Kidney (tissue), 13 donors: ENCODE measurements at regions not wholly inside any gene's neighbourhood (a gene's known extent, or its start where the extent isn't known, plus 50 kb on each side); places are given as distances from the start of the nearest gene placed in this dataset.

Experiments
- DNase-seq, 5 donors: peaks; one replicate each; pipeline ENCODE4 v3.0.0-alpha.2; 2013 to 2020
- FAIRE-seq: peaks from 2 replicates; lab custom pipeline; 2012; peaks lifted over from hg19 to GRCh38; lab: Jason Lieb, UNC
- H3K27ac ChIP-seq, 2 donors: one replicate each; pipeline ENCODE4 v1.7.0; 2013; ENCODE audit warnings: low read depth in 2 of 2, low read length in 2 of 2, inconsistent platforms in 1 of 2
- H3K27me3 ChIP-seq: one replicate; pipeline ENCODE4 v1.7.1; 2013; ENCODE audit warnings: low read length, inconsistent platforms; ENCODE audit not compliant: control insufficient read depth, insufficient read depth
- H3K36me3 ChIP-seq, 3 donors: one replicate each; pipeline versions ENCODE4 v1.7.0 to v1.7.1; 2013; ENCODE audit warnings: low read length in 3 of 3, control low read depth in 1 of 3, inconsistent platforms in 1 of 3; ENCODE audit not compliant: insufficient read depth in 3 of 3, control insufficient read depth in 2 of 3
- H3K4me1 ChIP-seq, 3 donors: one replicate each; pipeline versions ENCODE4 v1.7.0 to v1.7.1; 2013; ENCODE audit warnings: low read length in 3 of 3, inconsistent platforms in 1 of 3, low read depth in 1 of 3; ENCODE audit not compliant: control insufficient read depth in 2 of 3, insufficient read depth in 2 of 3
- H3K4me3 ChIP-seq, 3 donors: one replicate each; pipeline versions ENCODE4 v1.7.0 to v1.8.1; 2013; ENCODE audit warnings: low read length in 3 of 3, control low read depth in 1 of 3, inconsistent platforms in 1 of 3
- H3K9ac ChIP-seq, 3 donors: one replicate each; pipeline versions ENCODE4 v1.7.0 to v1.7.1; 2013; ENCODE audit warnings: low read length in 3 of 3, control low read depth in 1 of 3, inconsistent platforms in 1 of 3
- H3K9me3 ChIP-seq, 3 donors: one replicate each; pipeline versions ENCODE4 v1.7.0 to v1.7.1; 2013; ENCODE audit warnings: low read length in 3 of 3, control low read depth in 1 of 3, inconsistent platforms in 1 of 3; ENCODE audit not compliant: control insufficient read depth in 2 of 3, insufficient read depth in 1 of 3
- intact Hi-C: fragments of 100-400 bp; cut with DNase I; formaldehyde crosslinking; loops from one replicate; pipeline ENCODE4 v1.11.1; 2022
- TF ChIP-seq, protein P1 (sequence below): IDR thresholded peaks from 3 replicates; pipeline ENCODE4 v1.5.1; 2012; ENCODE audit warnings: mild to moderate bottlenecking, moderate library complexity, borderline replicate concordance; ENCODE audit not compliant: insufficient read depth; ENCODE audit errors: extremely low read depth
- donor health status: control.
- donor health status: control.
- donor health status: control.
- donor health status: control.
- donor health status: control.
- donor health status: DM: yes; HTN: yes; CAD: no.
- donor health status: Normal renal cell carcinoma (clear cell type).

DNA sequence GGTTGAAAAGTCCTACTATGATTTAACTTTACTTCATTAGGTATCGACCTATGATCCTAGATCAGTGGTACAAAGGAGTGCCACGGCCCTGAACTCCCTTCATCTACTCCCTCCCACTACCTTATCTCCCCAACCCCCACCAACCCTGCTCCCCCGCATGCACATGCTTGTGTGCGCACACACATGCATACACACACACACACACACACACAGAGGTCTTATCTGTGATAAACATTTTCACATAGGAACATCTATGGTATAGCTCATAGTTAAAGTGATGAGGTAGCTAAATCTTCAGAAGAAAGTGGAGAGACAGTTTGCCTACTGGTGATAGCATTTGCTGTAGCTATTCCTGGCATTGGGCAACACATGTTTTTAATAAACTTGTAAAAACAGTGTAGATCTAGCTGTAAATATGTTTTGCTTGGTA, 471.3 kb downstream of the ZEB2 start:
- TF ChIP-seq, protein P1, sequence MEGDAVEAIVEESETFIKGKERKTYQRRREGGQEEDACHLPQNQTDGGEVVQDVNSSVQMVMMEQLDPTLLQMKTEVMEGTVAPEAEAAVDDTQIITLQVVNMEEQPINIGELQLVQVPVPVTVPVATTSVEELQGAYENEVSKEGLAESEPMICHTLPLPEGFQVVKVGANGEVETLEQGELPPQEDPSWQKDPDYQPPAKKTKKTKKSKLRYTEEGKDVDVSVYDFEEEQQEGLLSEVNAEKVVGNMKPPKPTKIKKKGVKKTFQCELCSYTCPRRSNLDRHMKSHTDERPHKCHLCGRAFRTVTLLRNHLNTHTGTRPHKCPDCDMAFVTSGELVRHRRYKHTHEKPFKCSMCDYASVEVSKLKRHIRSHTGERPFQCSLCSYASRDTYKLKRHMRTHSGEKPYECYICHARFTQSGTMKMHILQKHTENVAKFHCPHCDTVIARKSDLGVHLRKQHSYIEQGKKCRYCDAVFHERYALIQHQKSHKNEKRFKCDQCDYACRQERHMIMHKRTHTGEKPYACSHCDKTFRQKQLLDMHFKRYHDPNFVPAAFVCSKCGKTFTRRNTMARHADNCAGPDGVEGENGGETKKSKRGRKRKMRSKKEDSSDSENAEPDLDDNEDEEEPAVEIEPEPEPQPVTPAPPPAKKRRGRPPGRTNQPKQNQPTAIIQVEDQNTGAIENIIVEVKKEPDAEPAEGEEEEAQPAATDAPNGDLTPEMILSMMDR, result no peak
- no peak overlapping the region for H3K4me3 ChIP-seq
- no peak for FAIRE-seq
- H3K9me3 ChIP-seq, result no peaks in the 10 kb centered on the region
- no peak overlapping the region for H3K9ac ChIP-seq
- H3K27me3 ChIP-seq, result no peaks in the 10 kb centered on the region
- H3K27ac ChIP-seq, result no peak overlapping the region
- intact Hi-C loops, result no loop called here
- no peaks in the 10 kb centered on the region for H3K4me1 ChIP-seq
- no peak for DNase-seq
- no peaks in the 10 kb centered on the region for H3K36me3 ChIP-seq

DNA sequence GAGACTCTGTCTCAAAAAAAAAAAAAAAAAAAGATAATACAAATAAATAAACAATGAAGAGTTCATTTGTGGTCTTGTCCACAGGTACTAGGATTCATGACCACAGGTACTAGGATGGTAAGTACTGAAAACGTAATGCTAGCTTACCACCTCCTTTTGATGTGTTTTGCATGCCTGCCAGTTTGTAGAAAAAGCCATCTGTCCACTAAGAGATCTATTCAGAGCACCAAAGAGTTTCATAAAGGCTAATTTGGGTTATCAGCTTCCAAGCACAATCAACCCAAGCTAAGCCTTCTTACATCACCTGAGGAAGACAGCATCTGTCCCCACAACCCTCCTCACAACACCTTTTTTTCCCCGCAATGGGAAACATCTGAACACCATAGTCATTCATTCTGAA, 477.2 kb downstream of the ZEB2 start:
- Histone ChIP-seq H3K27ac (no peak overlapping the region), H3K27me3 (no peaks in the 10 kb centered on the region), H3K36me3 (no peaks in the 10 kb centered on the region), H3K4me3 (no peak overlapping the region), H3K4me1 (no peaks in the 10 kb centered on the region), H3K9ac (no peak overlapping the region), H3K9me3 (no peaks in the 10 kb centered on the region)
- DNase-seq (no peak), FAIRE-seq (no peak)
- TF ChIP-seq, protein P1, result no peak
- intact Hi-C loops, result no loop called here

DNA sequence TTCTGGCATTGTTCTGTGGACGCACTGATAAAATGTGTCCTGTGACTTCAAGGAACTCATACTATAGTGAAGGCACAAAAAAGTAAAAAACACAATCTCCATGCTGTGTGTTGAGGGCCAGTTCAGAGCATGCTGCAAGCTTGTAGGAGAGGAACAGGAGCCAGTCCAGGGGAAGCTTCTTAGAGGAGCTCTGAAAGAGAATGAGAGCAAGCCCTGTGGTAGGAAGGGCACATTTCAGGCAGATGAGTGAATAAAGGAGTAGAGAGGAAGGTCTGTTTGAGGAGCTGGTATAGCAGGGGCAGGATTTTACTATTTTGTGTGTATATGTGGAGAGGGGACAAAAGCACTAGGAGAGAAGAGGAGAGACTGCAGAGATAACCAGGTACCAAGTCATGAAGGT, 478.3 kb downstream of the ZEB2 start:
- Histone ChIP-seq H3K4me1 (no peaks in the 10 kb centered on the region), H3K36me3 (no peaks in the 10 kb centered on the region), H3K27ac (no peak overlapping the region), H3K27me3 (no peaks in the 10 kb centered on the region), H3K9me3 (no peaks in the 10 kb centered on the region), H3K9ac (no peak overlapping the region), H3K4me3 (no peak overlapping the region)
- DNase-seq (no peak), FAIRE-seq (no peak)
- intact Hi-C loops, result no loop called here
- TF ChIP-seq, protein P1, result no peak

DNA sequence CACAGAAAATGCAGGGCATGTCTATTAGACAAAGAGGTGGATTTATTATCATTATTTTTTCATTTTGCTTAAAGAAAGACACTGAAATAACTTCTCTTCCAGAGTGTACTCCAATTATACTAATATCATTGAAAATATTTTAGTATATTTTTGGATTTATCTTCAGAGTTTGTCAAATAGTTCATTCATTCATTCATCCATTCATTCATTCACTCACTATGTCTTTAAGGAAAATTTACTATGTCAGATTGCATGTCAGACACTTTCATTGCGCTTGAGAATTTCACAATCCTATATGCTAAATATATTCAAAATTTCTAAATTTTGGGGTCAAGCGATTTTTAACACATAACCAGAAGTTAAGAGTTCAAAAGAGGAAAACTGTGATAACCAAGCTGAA, 479.1 kb downstream of the ZEB2 start:
- TF ChIP-seq, protein P1, result no peak
- H3K36me3 ChIP-seq, result no peaks in the 10 kb centered on the region
- intact Hi-C loops, result no loop called here
- no peak for FAIRE-seq
- no peak overlapping the region for H3K27ac ChIP-seq
- H3K27me3 ChIP-seq, result no peaks in the 10 kb centered on the region
- no peak for DNase-seq
- H3K9me3 ChIP-seq, result no peaks in the 10 kb centered on the region
- H3K9ac ChIP-seq, result no peak overlapping the region
- no peak overlapping the region for H3K4me3 ChIP-seq
- H3K4me1 ChIP-seq, result no peaks in the 10 kb centered on the region
